ENCODE measurements at regions not wholly inside any gene's neighbourhood (a gene's known extent, or its start where the extent isn't known, plus 50 kb on each side); places are given as distances from the start of the nearest gene placed in this dataset.

DNA sequence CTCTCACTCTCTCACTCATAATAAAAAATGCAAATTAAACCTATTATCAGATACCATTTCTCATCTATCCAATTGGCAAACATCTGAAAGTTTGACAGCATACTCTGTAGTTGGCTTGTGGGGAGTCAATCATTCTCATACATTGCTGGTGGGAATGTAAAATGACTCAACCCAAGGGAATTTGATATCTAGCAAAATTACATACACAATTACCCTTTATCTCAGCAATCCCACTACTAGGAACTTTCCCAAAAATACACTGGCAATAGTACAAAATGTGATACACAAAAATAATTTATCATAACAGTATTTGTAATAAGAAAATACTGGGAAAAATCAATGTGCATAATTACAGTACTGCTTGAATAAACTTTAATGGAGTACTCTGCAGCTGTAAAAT, 731.3 kb downstream of the DTWD2 start:
- peak; percentile 17 to 35 for DNase-seq

- DNase-seq = peak; percentile 72 to 89
These were observed 734.9 kb downstream of the DTWD2 start for GRCh38 chr5:118253225-118254061.

GRCh38 chr5:118249386-118249785, 739.0 kb downstream of the DTWD2 start:
- no peak for DNase-seq

GRCh38 chr5:118247458-118247857, 740.9 kb downstream of the DTWD2 start:
- DNase-seq = no peak

- DNase-seq = no peak
These were observed 744.7 kb downstream of the DTWD2 start for GRCh38 chr5:118243613-118244012.

DNA sequence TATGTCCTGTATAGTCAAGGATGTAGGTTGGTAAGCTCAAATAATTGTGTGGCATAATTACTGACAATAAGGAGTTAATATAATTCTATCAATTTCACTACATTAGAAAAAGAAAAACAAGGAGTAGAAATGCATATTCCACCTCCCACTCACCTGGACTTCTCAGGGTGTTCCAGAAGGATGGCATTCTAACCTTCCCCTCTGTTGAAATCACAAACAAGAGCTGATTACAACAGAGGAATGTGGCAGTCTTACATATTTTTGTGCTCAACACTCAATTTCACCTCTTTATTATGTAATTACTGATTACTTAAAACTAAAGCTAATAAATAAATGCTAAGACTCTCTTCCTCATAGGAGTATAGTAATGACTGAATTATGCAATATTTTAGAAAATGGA, 745.3 kb downstream of the DTWD2 start:
- DNase-seq = no peak

DNA sequence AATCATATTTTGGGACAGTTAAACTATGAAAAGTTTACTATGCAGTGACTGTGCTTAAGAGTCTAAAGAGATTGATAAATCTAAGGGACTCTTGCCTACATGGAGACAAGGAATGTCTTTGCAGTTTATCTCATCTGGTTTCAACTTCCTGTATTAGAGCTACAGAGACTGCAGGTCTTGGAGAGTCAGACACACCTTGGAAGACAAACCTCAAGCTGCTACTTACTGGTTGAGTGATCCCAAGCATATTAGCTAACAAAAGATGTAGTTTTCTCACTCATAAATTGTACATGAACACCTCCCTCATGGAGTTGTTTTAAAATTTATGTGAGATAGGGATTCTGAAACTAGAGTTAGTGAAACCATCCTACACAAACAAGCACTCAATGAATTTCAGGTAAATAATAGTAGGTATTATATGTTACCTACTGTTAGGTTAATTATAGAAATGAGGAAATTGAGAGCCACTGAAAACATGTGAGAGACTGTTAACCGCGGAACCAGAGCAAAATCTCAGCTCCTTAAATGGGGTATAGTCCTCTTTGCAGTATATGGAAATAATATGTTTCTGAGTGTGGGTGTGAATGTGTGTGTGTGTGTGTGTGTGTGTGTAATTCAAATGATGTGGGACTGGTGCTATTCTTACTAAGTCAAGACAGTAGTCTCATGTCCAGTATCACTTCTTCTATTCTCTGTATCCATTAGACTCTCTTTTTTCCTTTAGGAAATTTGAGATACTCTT, 752.1 kb downstream of the DTWD2 start:
- no peak for DNase-seq

- DNase-seq = no peak
These were observed 754.7 kb downstream of the DTWD2 start for GRCh38 chr5:118233606-118234005.

DNA sequence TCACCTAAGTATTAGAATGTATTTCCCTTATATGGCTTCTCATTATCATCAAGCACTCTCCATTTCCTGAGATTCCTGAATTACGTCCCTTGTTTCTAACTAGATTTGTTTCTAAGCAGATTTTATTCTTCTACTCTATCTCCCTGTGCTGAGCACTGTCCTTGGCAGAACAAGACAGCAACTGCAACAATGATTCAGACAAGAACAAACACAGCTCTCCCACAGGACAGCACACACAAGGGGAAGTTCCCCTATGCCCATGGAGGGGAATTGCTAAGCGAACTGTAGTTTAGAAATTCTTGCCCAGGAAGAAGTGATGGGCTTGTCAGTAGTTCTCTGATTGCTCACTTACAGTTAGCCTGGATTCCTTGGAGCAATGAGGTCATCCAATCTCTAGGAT, 759.9 kb downstream of the DTWD2 start:
- DNase-seq = no peak

DNA sequence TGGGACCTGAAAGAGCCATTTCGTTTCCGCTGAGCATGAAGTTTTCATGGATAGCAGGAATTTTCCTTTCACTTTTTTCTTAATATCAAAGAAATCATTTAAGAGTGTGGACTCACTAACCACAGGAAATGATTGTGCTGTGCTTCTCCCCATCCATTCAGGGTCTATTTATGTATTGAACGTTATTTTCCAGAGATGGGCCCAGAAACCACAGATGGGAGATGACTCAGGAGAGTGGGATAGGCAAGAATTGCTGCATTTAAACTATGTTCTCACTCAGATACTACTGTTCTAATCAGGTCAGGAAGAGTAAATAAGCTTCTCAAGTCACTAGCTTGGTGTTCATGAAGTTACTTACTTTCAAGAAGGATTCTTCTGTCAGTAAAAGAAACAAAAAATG, 763.8 kb downstream of the DTWD2 start:
- no peak for DNase-seq

DNA sequence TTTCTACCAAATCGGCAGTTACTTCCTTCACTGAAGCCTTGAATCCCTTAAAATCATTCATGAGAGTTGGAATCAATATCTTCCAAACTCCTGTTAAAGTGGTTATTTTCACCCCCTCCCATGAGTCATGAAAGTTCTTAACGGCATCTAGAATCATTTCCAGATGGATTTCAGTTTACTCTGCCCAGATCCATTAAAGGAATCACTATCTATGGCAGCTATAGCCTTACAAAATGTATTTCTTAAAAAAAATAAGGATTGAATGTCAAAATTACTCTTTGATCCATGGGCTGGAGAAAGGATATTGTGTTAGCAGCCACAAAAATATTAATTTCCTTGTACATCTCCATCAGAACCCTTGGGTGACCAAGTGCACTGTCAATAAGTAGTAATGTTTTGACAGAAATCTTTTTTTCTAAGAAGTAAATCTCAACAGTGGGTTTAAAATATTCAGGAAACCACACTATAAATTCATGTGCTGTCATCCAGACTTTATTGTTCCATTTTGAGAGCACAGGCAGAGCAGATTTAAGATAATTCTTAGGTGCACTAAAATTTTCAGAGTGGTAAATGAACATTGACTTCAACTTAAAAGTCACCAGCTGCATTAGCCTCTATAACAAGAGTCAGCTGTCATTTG, 767.7 kb downstream of the DTWD2 start:
- no peak for DNase-seq

- DNase-seq = peak in 1 of 2 experiments; percentile 43
These were observed 776.7 kb downstream of the DTWD2 start for GRCh38 chr5:118211606-118212005.

DNA sequence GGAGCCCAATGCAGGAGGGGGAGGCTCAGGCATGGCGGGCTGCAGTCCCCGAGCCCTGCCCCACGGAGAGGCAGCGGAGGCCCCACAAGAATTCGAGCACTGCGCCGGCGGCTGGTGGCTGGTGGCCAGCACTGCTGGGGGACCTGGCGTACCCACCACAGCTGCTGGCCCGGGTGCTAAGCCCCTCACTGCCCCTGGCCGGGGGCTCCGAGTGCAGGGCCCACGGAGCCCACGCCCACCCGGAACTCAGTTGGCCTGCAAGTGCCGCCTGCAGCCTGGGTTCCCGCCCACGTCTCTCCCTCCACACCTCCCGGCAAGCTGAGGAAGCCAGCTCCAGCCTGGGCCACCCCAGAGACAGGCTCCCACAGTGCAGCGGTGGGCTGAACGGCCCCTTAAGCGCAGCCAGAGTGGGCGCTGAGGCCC, 780.3 kb downstream of the DTWD2 start:
- no peak for DNase-seq

DNA sequence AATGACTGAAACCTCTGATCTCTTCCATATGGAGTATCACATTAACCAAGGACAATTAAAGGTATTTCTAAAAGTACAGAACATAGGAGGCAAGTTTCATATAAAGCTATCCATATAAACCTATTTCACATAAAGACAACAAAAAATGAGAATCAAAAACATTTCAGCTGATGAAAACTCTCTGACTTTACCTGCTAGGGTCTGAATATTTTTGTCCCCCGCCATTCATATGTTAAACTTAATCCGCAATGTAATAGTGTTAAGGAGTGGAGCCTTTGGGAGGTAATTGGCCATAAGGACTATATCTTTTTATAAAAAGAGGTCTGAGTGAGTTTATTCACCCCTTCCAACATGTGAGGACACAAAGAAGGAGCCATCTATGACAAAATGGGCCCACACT, 788.5 kb downstream of the DTWD2 start:
- no peak for DNase-seq

DNA sequence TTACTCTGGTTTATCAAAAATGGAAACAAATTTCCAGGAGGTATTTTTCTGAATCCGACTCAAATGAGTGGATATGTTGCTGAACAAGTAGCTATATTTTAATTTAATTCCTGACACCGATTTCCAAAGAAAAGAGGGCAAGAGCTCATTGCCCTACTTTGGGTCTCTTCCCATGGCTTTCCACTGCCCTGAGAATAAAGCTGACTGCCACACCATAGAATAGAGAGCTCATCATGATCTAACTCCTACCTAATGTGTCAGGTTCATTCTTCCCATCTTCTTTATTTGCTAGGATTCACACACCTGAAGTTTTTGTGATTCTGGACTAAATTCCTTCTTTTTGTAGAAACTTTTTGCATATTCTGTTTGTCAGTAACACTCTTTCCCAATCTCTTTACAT, 792.1 kb downstream of the DTWD2 start:
- no peak for DNase-seq

DNA sequence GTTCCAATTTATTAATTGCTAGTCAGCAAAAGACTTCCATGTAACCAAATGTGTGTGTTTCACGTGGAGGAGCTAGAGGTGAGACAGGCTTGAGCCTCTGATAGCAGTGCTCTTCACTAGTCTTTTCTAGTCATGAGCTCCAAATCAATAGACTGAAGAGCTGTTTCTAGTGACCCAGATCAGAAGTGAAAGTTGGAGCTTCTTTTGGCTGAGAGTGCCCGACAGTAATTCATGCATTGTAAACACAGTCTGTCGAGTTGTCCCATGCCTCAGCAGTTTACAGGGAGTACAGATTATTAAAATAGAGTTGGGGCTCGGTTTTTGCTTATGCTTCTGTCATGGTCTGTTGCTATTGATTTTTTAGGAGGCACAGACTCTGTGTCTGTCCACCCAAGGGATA, 793.1 kb downstream of the DTWD2 start:
- peak; percentile 48 to 79 for DNase-seq

DNA sequence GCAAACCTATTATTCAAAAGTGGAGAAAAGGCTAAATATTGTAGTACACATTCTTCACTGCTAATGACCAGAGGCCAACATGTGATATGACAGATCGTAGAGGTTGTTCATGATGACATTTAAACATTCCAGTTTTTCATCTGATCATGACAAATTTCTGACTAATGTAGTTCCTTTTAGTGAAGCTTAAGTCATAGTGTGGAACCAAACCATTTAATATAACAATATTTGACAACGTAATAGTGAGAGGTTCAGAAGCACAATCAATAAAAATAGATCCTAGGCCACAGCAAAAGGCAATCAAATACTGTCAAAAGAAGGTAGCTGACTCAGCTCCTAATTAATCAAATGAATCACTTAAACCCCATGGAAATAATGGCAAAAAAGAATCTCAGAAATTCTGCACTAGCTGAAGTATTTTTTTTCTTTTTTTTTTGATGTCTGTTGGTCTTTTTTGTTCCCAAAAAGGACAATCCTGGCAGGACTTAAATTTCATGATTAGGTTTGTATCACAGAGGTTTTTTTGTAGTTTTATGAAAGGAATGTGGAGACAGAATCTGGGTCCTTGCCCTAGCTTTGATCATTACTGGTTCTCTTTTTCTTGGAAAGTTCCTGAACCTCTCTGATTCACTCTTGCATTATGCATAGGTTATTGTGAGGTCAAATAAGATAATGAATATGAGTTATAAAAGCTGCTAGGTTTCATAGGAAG, 795.0 kb downstream of the DTWD2 start:
- no peak for DNase-seq

GRCh38 chr5:118185018-118185417, 803.3 kb downstream of the DTWD2 start:
- DNase-seq = no peak

GRCh38 chr5:118176146-118176545, 812.2 kb downstream of the DTWD2 start:
- DNase-seq = peak in 1 of 2 experiments; percentile 24

GRCh38 chr5:118174671-118175070, 813.7 kb downstream of the DTWD2 start:
- no peak for DNase-seq

GRCh38 chr5:118173340-118173739, 815.0 kb downstream of the DTWD2 start:
- DNase-seq = no peak

- no peak for DNase-seq
These were observed 822.7 kb downstream of the DTWD2 start for GRCh38 chr5:118165619-118166018.

DNA sequence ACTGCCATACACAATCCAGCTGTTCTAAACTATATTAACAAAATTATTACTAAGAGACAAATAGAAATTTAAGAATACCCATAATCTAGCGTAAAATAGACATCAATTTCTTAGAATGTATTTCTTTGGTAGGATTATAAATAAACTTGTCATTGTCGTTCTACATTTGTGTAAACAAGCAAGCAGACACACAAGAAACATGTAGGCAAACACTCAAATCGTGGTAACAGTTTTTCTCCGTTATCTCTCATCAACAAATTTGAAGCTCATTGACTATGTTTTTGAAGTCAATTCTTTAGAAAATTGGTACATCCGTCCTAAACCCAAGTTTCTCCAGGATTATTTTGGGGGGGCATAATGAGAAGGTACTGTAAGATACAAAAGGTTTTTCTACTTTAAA, 832.2 kb downstream of the DTWD2 start:
- no peak for DNase-seq

Data from NCI-H446 (cell line).